ENCODE measurements at regions not wholly inside any gene's neighbourhood (a gene's known extent, or its start where the extent isn't known, plus 50 kb on each side); places are given as distances from the start of the nearest gene placed in this dataset.

DNA sequence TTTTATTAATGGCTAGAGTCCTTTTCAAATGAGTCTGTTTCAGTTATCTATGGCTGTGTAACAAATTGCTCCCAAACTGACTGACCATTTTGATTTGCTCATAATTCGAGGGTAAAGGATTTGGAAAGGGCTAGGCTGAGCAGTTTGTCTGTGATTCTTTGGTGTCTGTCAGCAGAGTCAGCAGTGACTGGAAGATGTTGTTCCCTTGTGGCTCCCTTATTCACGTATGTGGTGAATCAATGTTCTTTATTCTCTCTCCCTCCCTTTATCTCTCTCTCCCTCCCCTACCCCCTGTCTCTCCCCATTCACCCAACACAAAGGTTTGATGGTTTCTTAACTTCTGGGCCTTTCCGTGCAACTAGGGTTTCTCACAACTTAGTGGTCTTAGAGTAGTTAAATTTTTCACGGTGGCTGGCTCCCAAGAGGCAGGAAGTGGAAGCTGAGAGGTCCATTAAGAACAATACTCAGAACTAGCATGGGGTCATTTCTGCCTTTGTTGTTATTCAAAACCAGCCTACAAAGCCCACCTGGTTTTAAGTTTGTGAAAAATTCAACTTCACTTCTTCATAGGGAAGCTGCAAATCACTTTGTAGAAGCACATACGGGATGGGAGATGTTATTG lies 772.5 kb upstream of the SLITRK1 start:
- POLR2A ChIA-PET, result no interaction called here
- no peak for DNase-seq
- H3K4me3 Mint-ChIP-seq, result no peak overlapping the region
- intact Hi-C loops (cut with micrococcal nuclease), result no loop called here
- no peaks in the 10 kb centered on the region for H3K4me1 Mint-ChIP-seq
- no peaks in the 10 kb centered on the region for H3K27me3 Mint-ChIP-seq
- Histone ChIP-seq H3K4me1 (ENCODE audit: control insufficient read depth in 2 of 2, insufficient read depth in 2 of 2, low read length in 2 of 2) (no peaks in the 10 kb centered on the region), H3K36me3 (replicated peaks in 1 of 2; ENCODE audit: control extremely low read depth in 1 of 2, control insufficient read depth in 1 of 2, extremely low read depth in 1 of 2, insufficient read depth in 2 of 2, low read length in 1 of 2) (no peaks in the 10 kb centered on the region), H3K9me3 (ENCODE audit: control extremely low read depth in 1 of 3, control insufficient read depth in 2 of 3, insufficient read depth in 1 of 3, low read length in 2 of 3) (no peaks in the 10 kb centered on the region), H2AFZ (ENCODE audit: insufficient read depth, low read depth, low read length, poor library complexity, severe bottlenecking) (no peak overlapping the region), H3K27ac (ENCODE audit: low read length in 2 of 2) (no peak overlapping the region), H3K27me3 (replicated peaks in 1 of 4; ENCODE audit: control extremely low read depth in 1 of 4, control insufficient read depth in 3 of 4, insufficient read depth in 4 of 4, low read length in 3 of 4) (no peaks in the 10 kb centered on the region), H4K20me1 (ENCODE audit: control insufficient read depth, insufficient read depth, low read length, poor library complexity, severe bottlenecking) (no peaks in the 10 kb centered on the region), H3K4me2 (replicated peaks; ENCODE audit: low read depth, low read length, poor library complexity, severe bottlenecking) (no peak overlapping the region), H3K4me3 (ENCODE audit: control extremely low read depth in 1 of 5, extremely low read depth in 1 of 5, insufficient read depth in 1 of 5, low read depth in 2 of 5, low read length in 4 of 5) (no peak overlapping the region), H3K9ac (ENCODE audit: low read length) (no peak overlapping the region), H3K79me2 (ENCODE audit: control insufficient read depth, insufficient read depth, low read length) (no peaks in the 10 kb centered on the region)
- CTCF ChIA-PET, result no interaction called here
- no CpG with 5 or more reads among the region's 5 CpGs for WGBS (ENCODE audit: insufficient coverage)
- H3K27ac Mint-ChIP-seq, result no peak overlapping the region
- no peak for ATAC-seq (ENCODE audit: low read depth)
- TF ChIP-seq, protein P1, sequence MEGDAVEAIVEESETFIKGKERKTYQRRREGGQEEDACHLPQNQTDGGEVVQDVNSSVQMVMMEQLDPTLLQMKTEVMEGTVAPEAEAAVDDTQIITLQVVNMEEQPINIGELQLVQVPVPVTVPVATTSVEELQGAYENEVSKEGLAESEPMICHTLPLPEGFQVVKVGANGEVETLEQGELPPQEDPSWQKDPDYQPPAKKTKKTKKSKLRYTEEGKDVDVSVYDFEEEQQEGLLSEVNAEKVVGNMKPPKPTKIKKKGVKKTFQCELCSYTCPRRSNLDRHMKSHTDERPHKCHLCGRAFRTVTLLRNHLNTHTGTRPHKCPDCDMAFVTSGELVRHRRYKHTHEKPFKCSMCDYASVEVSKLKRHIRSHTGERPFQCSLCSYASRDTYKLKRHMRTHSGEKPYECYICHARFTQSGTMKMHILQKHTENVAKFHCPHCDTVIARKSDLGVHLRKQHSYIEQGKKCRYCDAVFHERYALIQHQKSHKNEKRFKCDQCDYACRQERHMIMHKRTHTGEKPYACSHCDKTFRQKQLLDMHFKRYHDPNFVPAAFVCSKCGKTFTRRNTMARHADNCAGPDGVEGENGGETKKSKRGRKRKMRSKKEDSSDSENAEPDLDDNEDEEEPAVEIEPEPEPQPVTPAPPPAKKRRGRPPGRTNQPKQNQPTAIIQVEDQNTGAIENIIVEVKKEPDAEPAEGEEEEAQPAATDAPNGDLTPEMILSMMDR (IDR thresholded peaks at IDR 0.05), result no peak
- TF ChIP-seq EZH2 (IDR thresholded peaks at IDR 0.05; ENCODE audit: borderline replicate concordance, insufficient read depth, low read depth, low read length, poor library complexity, severe bottlenecking), result no peak
- H3K9me3 Mint-ChIP-seq (ENCODE audit: insufficient read depth), result peaks cover 11% of the 10 kb centered on the region

DNA sequence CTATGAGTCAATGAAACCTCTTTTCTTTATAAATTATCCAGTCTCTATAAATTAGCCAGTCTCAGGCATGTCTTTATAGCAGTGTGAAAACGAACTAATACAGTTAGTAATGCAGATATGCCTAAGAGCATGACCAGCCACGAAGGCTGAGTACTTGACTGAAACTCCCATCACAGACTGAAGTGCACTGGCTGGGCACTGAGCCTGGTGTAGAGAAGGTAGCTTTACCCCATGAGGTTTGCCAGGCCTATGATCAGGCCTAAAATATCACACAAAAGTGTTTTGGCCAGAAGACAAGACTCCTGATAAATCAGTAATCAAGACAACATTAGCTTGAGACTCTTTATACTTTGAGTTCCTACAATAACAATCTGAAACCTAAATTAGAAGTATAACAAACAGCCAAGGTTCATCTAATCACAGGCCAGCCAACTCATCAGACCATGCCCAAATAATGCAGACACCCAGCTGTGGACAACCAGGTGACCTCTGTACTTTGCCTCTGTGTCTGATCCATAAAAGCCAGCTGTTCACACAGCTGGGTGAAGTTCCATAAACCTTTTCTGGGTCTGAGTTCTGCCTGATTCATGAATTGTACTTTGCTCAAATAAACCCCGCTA lies 771.8 kb upstream of the SLITRK1 start:
- intact Hi-C loops (cut with micrococcal nuclease), result no loop called here
- Histone ChIP-seq H3K9ac (ENCODE audit: low read length) (no peak overlapping the region), H3K27ac (ENCODE audit: low read length in 2 of 2) (no peak overlapping the region), H3K4me2 (replicated peaks; ENCODE audit: low read depth, low read length, poor library complexity, severe bottlenecking) (no peak overlapping the region), H3K4me1 (ENCODE audit: control insufficient read depth in 2 of 2, insufficient read depth in 2 of 2, low read length in 2 of 2) (no peaks in the 10 kb centered on the region), H4K20me1 (ENCODE audit: control insufficient read depth, insufficient read depth, low read length, poor library complexity, severe bottlenecking) (no peaks in the 10 kb centered on the region), H3K79me2 (ENCODE audit: control insufficient read depth, insufficient read depth, low read length) (no peaks in the 10 kb centered on the region), H2AFZ (ENCODE audit: insufficient read depth, low read depth, low read length, poor library complexity, severe bottlenecking) (no peak overlapping the region), H3K9me3 (ENCODE audit: control extremely low read depth in 1 of 3, control insufficient read depth in 2 of 3, insufficient read depth in 1 of 3, low read length in 2 of 3) (no peaks in the 10 kb centered on the region), H3K4me3 (ENCODE audit: control extremely low read depth in 1 of 5, extremely low read depth in 1 of 5, insufficient read depth in 1 of 5, low read depth in 2 of 5, low read length in 4 of 5) (no peak overlapping the region), H3K27me3 (replicated peaks in 1 of 4; ENCODE audit: control extremely low read depth in 1 of 4, control insufficient read depth in 3 of 4, insufficient read depth in 4 of 4, low read length in 3 of 4) (no peaks in the 10 kb centered on the region), H3K36me3 (replicated peaks in 1 of 2; ENCODE audit: control extremely low read depth in 1 of 2, control insufficient read depth in 1 of 2, extremely low read depth in 1 of 2, insufficient read depth in 2 of 2, low read length in 1 of 2) (no peaks in the 10 kb centered on the region)
- DNase-seq, result no peak
- Mint-ChIP-seq H3K27me3 (no peaks in the 10 kb centered on the region), H3K4me3 (no peak overlapping the region), H3K9me3 (ENCODE audit: insufficient read depth) (peaks cover 11% of the 10 kb centered on the region), H3K4me1 (no peaks in the 10 kb centered on the region), H3K27ac (no peak overlapping the region)
- TF ChIP-seq, protein P1 (IDR thresholded peaks at IDR 0.05), result no peak
- no peak for TF ChIP-seq EZH2 (IDR thresholded peaks at IDR 0.05; ENCODE audit: borderline replicate concordance, insufficient read depth, low read depth, low read length, poor library complexity, severe bottlenecking)
- POLR2A ChIA-PET, result no interaction called here
- WGBS (ENCODE audit: insufficient coverage), result 88% methylated on average over 1 of the region's 3 CpGs
- CTCF ChIA-PET, result no interaction called here
- no peak for ATAC-seq (ENCODE audit: low read depth)

Data from B cell (primary cell).